PC-9 (cell line): ENCODE measurements at regions not wholly inside any gene's neighbourhood (a gene's known extent, or its start where the extent isn't known, plus 50 kb on each side); places are given as distances from the start of the nearest gene placed in this dataset.

Source experiments
- BruUV-seq: library from RNA; stranded (reverse); fragments of 400-500 nt; replicated peaks from 2 replicates; lab custom pipeline; 2021; lab: Mats Ljungman, UMichigan
- CTCF ChIA-PET: fragments of 300-600 bp; sonication (Branson Sonifier 250); formaldehyde crosslinking; loops from one replicate; lab custom pipeline; 2022; ENCODE audit warnings: antibody characterized with exemption; lab: Charles Lee
- POLR2A ChIA-PET: fragments of 300-600 bp; sonication (Branson Sonifier 250); formaldehyde crosslinking; loops from one replicate; lab custom pipeline; 2022; ENCODE audit warnings: antibody characterized with exemption; ENCODE audit not compliant: unreplicated experiment; lab: Charles Lee
- DNase-seq, 2 experiments: peaks; one replicate each; pipeline versions ENCODE4 v3.0.0 to v3.0.0-alpha.2; 2015 to 2022; ENCODE audit warnings: mixed read lengths in 1 of 2
- H2AFZ ChIP-seq: fragments of 200-600 bp; sonication (generic); 2 replicates; pipeline ENCODE4 v1.8.1; 2017; ENCODE audit warnings: antibody characterized with exemption
- H3F3A ChIP-seq: fragments of 200-600 bp; sonication (generic); 2 replicates; pipeline ENCODE4 v1.8.1; 2017; ENCODE audit warnings: antibody characterized with exemption, mild to moderate bottlenecking, low read depth; ENCODE audit not compliant: insufficient read depth
- H3K27ac ChIP-seq: fragments of 200-600 bp; sonication (generic); 2 replicates; pipeline ENCODE4 v1.6.1; 2016; ENCODE audit warnings: mixed run types
- H3K27me3 ChIP-seq: fragments of 200-600 bp; sonication (generic); 2 replicates; pipeline ENCODE4 v1.6.1; 2016; ENCODE audit warnings: low read depth, mixed run types; ENCODE audit not compliant: insufficient read depth
- H3K36me3 ChIP-seq: fragments of 200-600 bp; sonication (generic); 2 replicates; pipeline ENCODE4 v1.6.1; 2016; ENCODE audit warnings: low read depth, mixed run types
- H3K4me1 ChIP-seq: fragments of 200-600 bp; sonication (generic); replicated peaks from 2 replicates; pipeline ENCODE4 v1.6.1; 2016; ENCODE audit warnings: mixed run types; ENCODE audit not compliant: insufficient read depth
- H3K4me2 ChIP-seq: fragments of 200-600 bp; sonication (generic); 2 replicates; pipeline ENCODE4 v1.6.1; 2017; ENCODE audit warnings: mixed run types
- H3K4me3 ChIP-seq: fragments of 200-600 bp; sonication (generic); 2 replicates; pipeline ENCODE4 v1.6.1; 2016; ENCODE audit warnings: mixed run types
- H3K79me2 ChIP-seq: fragments of 200-600 bp; sonication (generic); 2 replicates; pipeline ENCODE4 v1.6.1; 2017; ENCODE audit warnings: low read depth, mixed run types
- H3K9me2 ChIP-seq: fragments of 200-600 bp; sonication (generic); 2 replicates; pipeline ENCODE4 v1.8.1; 2017; ENCODE audit warnings: mild to moderate bottlenecking; ENCODE audit not compliant: insufficient read depth
- H3K9me3 ChIP-seq: fragments of 200-600 bp; sonication (generic); 2 replicates; pipeline ENCODE4 v1.8.1; 2016; ENCODE audit warnings: low read depth; ENCODE audit not compliant: insufficient read depth
- H4K20me1 ChIP-seq: fragments of 200-600 bp; sonication (generic); 2 replicates; pipeline ENCODE4 v1.8.1; 2017; ENCODE audit not compliant: insufficient read depth
- EZH2 ChIP-seq: fragments of 200-600 bp; sonication (generic); IDR thresholded peaks from 2 replicates; pipeline ENCODE4 v1.8.0; 2017; ENCODE audit warnings: antibody characterized with exemption, low read depth
- intact Hi-C: fragments of 100-400 bp; cut with micrococcal nuclease; formaldehyde crosslinking; loops from one replicate; pipeline ENCODE4 v1.10.0; 2022; ENCODE audit not compliant: unreplicated experiment
- TF ChIP-seq, protein P1 (sequence below): fragments of 200-600 bp; sonication (generic); conservative IDR thresholded peaks from 2 replicates; pipeline ENCODE4 v1.6.1; 2017; ENCODE audit warnings: mixed run types, antibody characterized with exemption, mild to moderate bottlenecking, moderate library complexity

- Histone ChIP-seq H3K79me2 (no peaks in the 10 kb centered on the region), H3K27me3 (peaks cover 31% of the 10 kb centered on the region), H2AFZ (no peak overlapping the region), H4K20me1 (no peaks in the 10 kb centered on the region), H3K4me1 (no peaks in the 10 kb centered on the region), H3K36me3 (no peaks in the 10 kb centered on the region), H3F3A (no peaks in the 10 kb centered on the region), H3K9me3 (no peaks in the 10 kb centered on the region), H3K27ac (no peak overlapping the region), H3K4me2 (no peak overlapping the region), H3K4me3 (no peak overlapping the region), H3K9me2 (no peaks in the 10 kb centered on the region)
- DNase-seq = no peak
- no TSS peak for BruUV-seq
- TF ChIP-seq, protein P1, sequence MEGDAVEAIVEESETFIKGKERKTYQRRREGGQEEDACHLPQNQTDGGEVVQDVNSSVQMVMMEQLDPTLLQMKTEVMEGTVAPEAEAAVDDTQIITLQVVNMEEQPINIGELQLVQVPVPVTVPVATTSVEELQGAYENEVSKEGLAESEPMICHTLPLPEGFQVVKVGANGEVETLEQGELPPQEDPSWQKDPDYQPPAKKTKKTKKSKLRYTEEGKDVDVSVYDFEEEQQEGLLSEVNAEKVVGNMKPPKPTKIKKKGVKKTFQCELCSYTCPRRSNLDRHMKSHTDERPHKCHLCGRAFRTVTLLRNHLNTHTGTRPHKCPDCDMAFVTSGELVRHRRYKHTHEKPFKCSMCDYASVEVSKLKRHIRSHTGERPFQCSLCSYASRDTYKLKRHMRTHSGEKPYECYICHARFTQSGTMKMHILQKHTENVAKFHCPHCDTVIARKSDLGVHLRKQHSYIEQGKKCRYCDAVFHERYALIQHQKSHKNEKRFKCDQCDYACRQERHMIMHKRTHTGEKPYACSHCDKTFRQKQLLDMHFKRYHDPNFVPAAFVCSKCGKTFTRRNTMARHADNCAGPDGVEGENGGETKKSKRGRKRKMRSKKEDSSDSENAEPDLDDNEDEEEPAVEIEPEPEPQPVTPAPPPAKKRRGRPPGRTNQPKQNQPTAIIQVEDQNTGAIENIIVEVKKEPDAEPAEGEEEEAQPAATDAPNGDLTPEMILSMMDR = no peak
- no peak for TF ChIP-seq EZH2
- CTCF ChIA-PET = no interaction called here
- intact Hi-C loops = no loop called here
- POLR2A ChIA-PET = no interaction called here
Observed at GRCh38 chr5:167902298-167902697, 389.1 kb upstream of the WWC1 start.

- no TSS peak for BruUV-seq
- Histone ChIP-seq H3K9me3 (no peaks in the 10 kb centered on the region), H2AFZ (no peak overlapping the region), H3K36me3 (no peaks in the 10 kb centered on the region), H3K9me2 (no peaks in the 10 kb centered on the region), H3F3A (no peaks in the 10 kb centered on the region), H3K27me3 (peaks cover 28% of the 10 kb centered on the region), H3K4me2 (no peak overlapping the region), H3K4me3 (no peak overlapping the region), H3K27ac (no peak overlapping the region), H3K4me1 (no peaks in the 10 kb centered on the region), H3K79me2 (no peaks in the 10 kb centered on the region), H4K20me1 (no peaks in the 10 kb centered on the region)
- no peak for DNase-seq
- no peak for TF ChIP-seq EZH2
- TF ChIP-seq, protein P1 = no peak
- ChIA-PET CTCF (no interaction called here), POLR2A (no interaction called here)
- intact Hi-C loops = no loop called here
Observed at GRCh38 chr5:167903243-167903642, 388.2 kb upstream of the WWC1 start.

GRCh38 chr5:167903659-167904058 is 387.8 kb upstream of the WWC1 start:
- no TSS peak for BruUV-seq
- no peak for DNase-seq
- H3K27ac ChIP-seq = no peak overlapping the region
- H3F3A ChIP-seq = no peaks in the 10 kb centered on the region
- TF ChIP-seq, protein P1 = no peak
- TF ChIP-seq EZH2 = no peak
- no peaks in the 10 kb centered on the region for H3K9me2 ChIP-seq
- H3K4me3 ChIP-seq = no peak overlapping the region
- no peaks in the 10 kb centered on the region for H3K4me1 ChIP-seq
- no peak overlapping the region for H2AFZ ChIP-seq
- H4K20me1 ChIP-seq = no peaks in the 10 kb centered on the region
- H3K27me3 ChIP-seq = peaks cover 24% of the 10 kb centered on the region
- intact Hi-C loops = no loop called here
- ChIA-PET POLR2A (no interaction called here), CTCF (no interaction called here)
- no peaks in the 10 kb centered on the region for H3K79me2 ChIP-seq
- H3K9me3 ChIP-seq = no peaks in the 10 kb centered on the region
- no peaks in the 10 kb centered on the region for H3K36me3 ChIP-seq
- H3K4me2 ChIP-seq = no peak overlapping the region
